ENCODE measurements at regions not wholly inside any gene's neighbourhood (a gene's known extent, or its start where the extent isn't known, plus 50 kb on each side); places are given as distances from the start of the nearest gene placed in this dataset.

GRCh38 chr3:127394031-127394430 is 106.2 kb upstream of the PRR20G start:
- no peak overlapping the region for H3K4me3 ChIP-seq (ENCODE audit: low read depth, low read length)
- no peak for DNase-seq (ENCODE audit: low read depth)
- no peak for TF ChIP-seq CTCF (IDR thresholded peaks at IDR 0.05; ENCODE audit: low read depth, low read length)

- TF ChIP-seq MAX (IDR thresholded peaks at IDR 0.05; ENCODE audit: low read depth, low read length) (no peak), CTCF (IDR thresholded peaks at IDR 0.05; ENCODE audit: low read depth, low read length) (no peak), POLR2A (IDR thresholded peaks at IDR 0.05; ENCODE audit: extremely low read depth, insufficient read length) (no peak), MYC (IDR thresholded peaks at IDR 0.05; ENCODE audit: low read depth, low read length) (no peak)
- no peak for DNase-seq (ENCODE audit: low read depth)
- no peak overlapping the region for H3K4me3 ChIP-seq (ENCODE audit: low read depth, low read length)
Observed at GRCh38 chr3:127393131-127393820, 105.4 kb upstream of the PRR20G start.

GRCh38 chr3:127392156-127392490 is 104.3 kb upstream of the PRR20G start:
- no peak overlapping the region for H3K4me3 ChIP-seq (ENCODE audit: low read depth, low read length)
- no peak for DNase-seq (ENCODE audit: low read depth)
- TF ChIP-seq MAX (IDR thresholded peaks at IDR 0.05; ENCODE audit: low read depth, low read length) (no peak), CTCF (IDR thresholded peaks at IDR 0.05; ENCODE audit: low read depth, low read length) (no peak), POLR2A (IDR thresholded peaks at IDR 0.05; ENCODE audit: extremely low read depth, insufficient read length) (no peak), MYC (IDR thresholded peaks at IDR 0.05; ENCODE audit: low read depth, low read length) (no peak)

GRCh38 chr3:127391436-127392155 is 103.8 kb upstream of the PRR20G start:
- TF ChIP-seq MAX (IDR thresholded peaks at IDR 0.05; ENCODE audit: low read depth, low read length) (no peak), CTCF (IDR thresholded peaks at IDR 0.05; ENCODE audit: low read depth, low read length) (no peak), MYC (IDR thresholded peaks at IDR 0.05; ENCODE audit: low read depth, low read length) (no peak), POLR2A (IDR thresholded peaks at IDR 0.05; ENCODE audit: extremely low read depth, insufficient read length) (no peak)
- no peak overlapping the region for H3K4me3 ChIP-seq (ENCODE audit: low read depth, low read length)
- no peak for DNase-seq (ENCODE audit: low read depth)

- TF ChIP-seq POLR2A (IDR thresholded peaks at IDR 0.05; ENCODE audit: extremely low read depth, insufficient read length) (no peak), MYC (IDR thresholded peaks at IDR 0.05; ENCODE audit: low read depth, low read length) (no peak), MAX (IDR thresholded peaks at IDR 0.05; ENCODE audit: low read depth, low read length) (no peak), CTCF (IDR thresholded peaks at IDR 0.05; ENCODE audit: low read depth, low read length) (no peak)
- no peak overlapping the region for H3K4me3 ChIP-seq (ENCODE audit: low read depth, low read length)
- DNase-seq (ENCODE audit: low read depth), result no peak
Observed at GRCh38 chr3:127390365-127391025, 102.6 kb upstream of the PRR20G start.

Data from NB4 (cell line).